ENCODE measurements at regions not wholly inside any gene's neighbourhood (a gene's known extent, or its start where the extent isn't known, plus 50 kb on each side); places are given as distances from the start of the nearest gene placed in this dataset.

DNA sequence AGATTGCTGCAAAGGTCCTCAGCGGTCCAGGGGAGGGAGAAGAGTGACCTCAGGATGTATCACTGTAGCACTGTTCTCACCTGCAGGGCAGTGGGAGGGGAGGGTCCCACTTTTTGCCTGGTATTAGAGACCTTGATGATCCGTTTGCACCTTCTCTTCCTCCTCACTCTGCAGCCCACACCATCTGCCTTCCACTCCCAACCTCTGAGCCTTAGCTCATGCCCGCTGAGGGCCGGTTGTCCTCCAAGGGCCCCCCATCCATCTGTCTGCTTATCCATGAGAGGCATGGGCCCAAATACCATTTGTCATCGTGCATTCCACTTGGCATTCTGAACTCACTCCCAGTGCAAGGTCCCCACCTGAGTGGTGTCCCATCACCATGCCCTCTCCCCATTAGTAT is 64.6 kb upstream of the PCBD1 start:
- intact Hi-C loops (cut with DNase I) = no loop called here
- DNase-seq = no peak
- TF ChIP-seq EP300 (IDR thresholded peaks at IDR 0.05) (no peak), POLR2A (IDR thresholded peaks at IDR 0.05) (no peak)
- TF ChIP-seq, protein P1, sequence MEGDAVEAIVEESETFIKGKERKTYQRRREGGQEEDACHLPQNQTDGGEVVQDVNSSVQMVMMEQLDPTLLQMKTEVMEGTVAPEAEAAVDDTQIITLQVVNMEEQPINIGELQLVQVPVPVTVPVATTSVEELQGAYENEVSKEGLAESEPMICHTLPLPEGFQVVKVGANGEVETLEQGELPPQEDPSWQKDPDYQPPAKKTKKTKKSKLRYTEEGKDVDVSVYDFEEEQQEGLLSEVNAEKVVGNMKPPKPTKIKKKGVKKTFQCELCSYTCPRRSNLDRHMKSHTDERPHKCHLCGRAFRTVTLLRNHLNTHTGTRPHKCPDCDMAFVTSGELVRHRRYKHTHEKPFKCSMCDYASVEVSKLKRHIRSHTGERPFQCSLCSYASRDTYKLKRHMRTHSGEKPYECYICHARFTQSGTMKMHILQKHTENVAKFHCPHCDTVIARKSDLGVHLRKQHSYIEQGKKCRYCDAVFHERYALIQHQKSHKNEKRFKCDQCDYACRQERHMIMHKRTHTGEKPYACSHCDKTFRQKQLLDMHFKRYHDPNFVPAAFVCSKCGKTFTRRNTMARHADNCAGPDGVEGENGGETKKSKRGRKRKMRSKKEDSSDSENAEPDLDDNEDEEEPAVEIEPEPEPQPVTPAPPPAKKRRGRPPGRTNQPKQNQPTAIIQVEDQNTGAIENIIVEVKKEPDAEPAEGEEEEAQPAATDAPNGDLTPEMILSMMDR (IDR thresholded peaks at IDR 0.05) = no peak
- Histone ChIP-seq H3K4me1 (ENCODE audit: insufficient read depth) (no peaks in the 10 kb centered on the region), H3K27me3 (no peaks in the 10 kb centered on the region), H3K27ac (no peak overlapping the region), H3K9me3 (no peaks in the 10 kb centered on the region), H3K36me3 (no peaks in the 10 kb centered on the region), H3K4me3 (no peak overlapping the region)
- 91 to 93% (median 92%) methylated on average over 5 of the region's 5 CpGs for WGBS, 3 donors

DNA sequence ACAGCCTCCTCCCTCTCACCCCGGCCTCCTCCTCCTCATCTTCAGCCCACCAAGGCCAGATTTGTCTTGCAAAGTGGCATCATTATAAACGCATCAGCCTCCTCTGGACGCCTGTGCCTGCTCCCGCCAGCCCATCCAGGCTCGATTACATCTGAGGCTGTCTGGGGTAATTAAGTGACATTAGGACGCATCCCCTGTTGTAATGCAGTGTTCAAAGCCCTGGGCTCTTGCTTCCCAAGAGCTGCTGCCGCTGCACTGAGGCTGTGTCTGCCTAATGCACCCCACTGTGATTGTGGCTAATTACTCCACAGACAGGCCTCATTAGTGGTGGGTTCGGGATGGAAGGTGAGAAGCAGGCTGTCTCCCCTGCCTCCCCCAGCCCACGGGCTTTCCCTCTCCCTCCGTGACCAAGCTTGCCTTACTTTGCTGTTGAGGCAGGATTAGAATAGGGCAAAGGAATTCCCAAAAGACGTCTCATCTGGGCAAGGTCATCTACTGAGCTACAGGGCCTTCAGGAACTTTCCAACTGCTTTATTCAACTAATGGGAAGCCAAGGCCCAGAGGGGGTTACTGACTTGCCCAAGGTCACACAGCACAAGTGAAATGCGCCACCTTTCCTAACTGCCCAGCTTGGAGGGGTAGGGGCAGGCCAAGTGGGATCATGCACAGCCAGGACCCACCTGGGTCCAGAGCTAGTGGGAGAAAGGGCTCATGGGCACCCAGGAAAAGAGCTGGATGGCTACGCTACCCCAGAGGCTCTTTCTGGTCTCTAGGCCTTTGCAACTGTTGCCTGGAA is 66.2 kb upstream of the PCBD1 start:
- H3K4me1 ChIP-seq (ENCODE audit: insufficient read depth) = no peaks in the 10 kb centered on the region
- DNase-seq = no peak
- H3K9me3 ChIP-seq = no peaks in the 10 kb centered on the region
- WGBS, 3 donors = 74 to 79% (median 75%) methylated on average over 13 of the region's 13 CpGs
- no peaks in the 10 kb centered on the region for H3K36me3 ChIP-seq
- intact Hi-C loops (cut with DNase I) = no loop called here
- TF ChIP-seq, protein P1 (IDR thresholded peaks at IDR 0.05) = no peak
- no peak for TF ChIP-seq EP300 (IDR thresholded peaks at IDR 0.05)
- no peak for TF ChIP-seq POLR2A (IDR thresholded peaks at IDR 0.05)
- H3K27me3 ChIP-seq = no peaks in the 10 kb centered on the region
- H3K4me3 ChIP-seq = no peak overlapping the region
- no peak overlapping the region for H3K27ac ChIP-seq

DNA sequence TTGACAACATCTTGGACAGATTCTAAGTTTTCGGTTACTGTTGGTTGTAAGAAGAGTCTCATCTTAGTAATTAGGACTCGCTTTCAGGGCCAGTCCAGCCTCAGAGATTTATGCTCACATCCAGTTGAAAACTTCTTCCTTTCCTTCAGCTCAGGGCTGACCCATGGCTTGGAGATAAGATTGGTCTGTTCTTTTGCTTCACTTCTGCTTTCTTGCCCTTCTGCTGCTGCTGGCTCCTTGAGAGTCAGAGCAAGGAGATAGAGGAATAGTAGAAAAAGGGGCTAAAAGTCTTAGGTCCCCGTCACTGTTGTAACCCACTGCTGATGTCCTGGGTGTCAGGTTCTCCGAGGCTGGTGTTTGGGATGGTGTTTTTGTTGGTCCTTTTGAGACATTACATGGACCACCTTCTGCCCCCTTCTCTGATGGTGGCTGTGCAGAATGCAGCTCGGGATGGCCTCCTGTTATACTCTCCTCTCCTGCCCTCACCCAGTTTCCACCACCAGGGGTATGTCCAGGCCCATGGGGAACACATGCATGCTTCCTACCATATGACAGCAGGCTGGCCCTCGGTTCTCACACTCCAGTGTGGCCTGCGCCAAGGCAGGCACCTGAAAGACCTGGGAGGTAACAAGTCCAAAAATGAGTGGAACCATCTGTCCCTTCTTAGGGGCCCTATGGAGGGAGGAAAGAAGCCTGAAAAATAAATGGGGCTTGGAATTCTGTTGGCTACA is 67.8 kb upstream of the PCBD1 start:
- TF ChIP-seq, protein P1 (IDR thresholded peaks at IDR 0.05) = no peak
- TF ChIP-seq POLR2A (IDR thresholded peaks at IDR 0.05) (no peak), EP300 (IDR thresholded peaks at IDR 0.05) (no peak)
- WGBS, 3 donors = 55 to 61% (median 58%) methylated on average over 7 of the region's 7 CpGs
- H3K27me3 ChIP-seq = no peaks in the 10 kb centered on the region
- no peaks in the 10 kb centered on the region for H3K36me3 ChIP-seq
- no peak overlapping the region for H3K27ac ChIP-seq
- intact Hi-C loops (cut with DNase I) = no loop called here
- H3K4me3 ChIP-seq = no peak overlapping the region
- no peaks in the 10 kb centered on the region for H3K9me3 ChIP-seq
- no peaks in the 10 kb centered on the region for H3K4me1 ChIP-seq (ENCODE audit: insufficient read depth)
- DNase-seq = no peak

DNA sequence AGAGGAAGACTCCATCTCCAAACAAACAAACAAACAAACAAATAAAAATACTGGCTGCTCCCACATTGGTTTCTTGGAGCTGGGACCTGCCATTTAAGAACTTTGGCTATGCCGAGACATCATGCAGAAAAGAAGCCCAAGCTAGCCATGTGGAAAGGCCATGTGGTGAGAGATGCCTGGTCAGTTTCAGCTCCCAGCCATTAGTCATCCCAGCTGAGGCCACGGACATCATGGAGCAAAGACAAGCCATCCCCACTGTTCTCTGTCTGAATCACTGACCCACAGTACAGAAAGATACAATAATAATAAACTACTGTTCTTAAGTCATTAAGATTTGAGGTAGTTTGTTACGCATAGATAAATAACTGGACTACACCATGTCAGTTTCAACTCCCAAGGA is 70.0 kb upstream of the PCBD1 start:
- DNase-seq = no peak
- no peaks in the 10 kb centered on the region for H3K36me3 ChIP-seq
- H3K27ac ChIP-seq = no peak overlapping the region
- H3K9me3 ChIP-seq = no peaks in the 10 kb centered on the region
- intact Hi-C loops (cut with DNase I) = no loop called here
- no peaks in the 10 kb centered on the region for H3K4me1 ChIP-seq (ENCODE audit: insufficient read depth)
- no peaks in the 10 kb centered on the region for H3K27me3 ChIP-seq
- TF ChIP-seq, protein P1 (IDR thresholded peaks at IDR 0.05) = no peak
- TF ChIP-seq EP300 (IDR thresholded peaks at IDR 0.05) = no peak
- TF ChIP-seq POLR2A (IDR thresholded peaks at IDR 0.05) = no peak
- no peak overlapping the region for H3K4me3 ChIP-seq
- WGBS, 3 donors = 88 to 91% (median 88%) methylated on average over 3 of the region's 3 CpGs

Measured in ovary (tissue), 7 donors.